MCF 10A (cell line): ENCODE measurements at regions not wholly inside any gene's neighbourhood (a gene's known extent, or its start where the extent isn't known, plus 50 kb on each side); places are given as distances from the start of the nearest gene placed in this dataset.
"Not testable (repeated sequence)": the region's sequence is repeated elsewhere in the genome, so short reads cannot be mapped to it uniquely, and the experiment has no call there.

Experiments
- BruUV-seq: library from RNA; stranded (reverse); fragments of 400-500 nt; replicated peaks from 2 replicates; lab custom pipeline; 2021; lab: Mats Ljungman, UMichigan
- CTCF ChIA-PET: fragments of 300-600 bp; sonication (Branson Sonifier 250); formaldehyde crosslinking; extraction: SDS; loops from one replicate; lab custom pipeline; 2021; ENCODE audit warnings: antibody characterized with exemption, inconsistent platforms; lab: Yijun Ruan, JAX
- POLR2A ChIA-PET: fragments of 300-600, 350-650 bp; sonication (Branson Sonifier 250); formaldehyde crosslinking; extraction: SDS; loops from one replicate; lab custom pipeline; 2020; ENCODE audit warnings: antibody characterized with exemption, inconsistent platforms; lab: Yijun Ruan, JAX
- DNase-seq: peaks from one replicate; pipeline ENCODE4 v3.0.0-alpha.2; 2018; ENCODE audit not compliant: unreplicated experiment
- H3K27ac Mint-ChIP-seq: one replicate; pipeline ENCODE4 v1.8.0; 2022; ENCODE audit warnings: mild to moderate bottlenecking, low read depth, mixed read lengths; ENCODE audit not compliant: unreplicated experiment
- H3K27me3 Mint-ChIP-seq: one replicate; pipeline ENCODE4 v1.8.0; 2022; ENCODE audit warnings: mixed read lengths; ENCODE audit not compliant: insufficient read depth, unreplicated experiment
- H3K36me3 Mint-ChIP-seq: one replicate; pipeline ENCODE4 v1.8.0; 2022; ENCODE audit warnings: mild to moderate bottlenecking, moderate library complexity, mixed read lengths; ENCODE audit not compliant: insufficient read depth, unreplicated experiment
- H3K4me1 Mint-ChIP-seq: one replicate; pipeline ENCODE4 v1.8.0; 2022; ENCODE audit warnings: mixed read lengths; ENCODE audit not compliant: insufficient read depth, unreplicated experiment
- H3K4me3 Mint-ChIP-seq: one replicate; pipeline ENCODE4 v1.8.0; 2022; ENCODE audit warnings: mild to moderate bottlenecking, moderate library complexity, mixed read lengths; ENCODE audit not compliant: unreplicated experiment
- H3K9me3 Mint-ChIP-seq: one replicate; pipeline ENCODE4 v1.8.0; 2022; ENCODE audit warnings: mixed read lengths; ENCODE audit not compliant: unreplicated experiment
- intact Hi-C: fragments of 100-400 bp; cut with micrococcal nuclease; formaldehyde crosslinking; loops from 2 replicates; pipeline ENCODE4 v1.14.1; 2022
- microRNA-seq: library from miRNA; unstranded; fragments of <30 nt; microRNA quantifications from one replicate; pipeline ENCODE4 v1.2.0, GENCODE V29; 2022
- TF ChIP-seq, protein P1 (sequence below): fragments of 200-600 bp; IDR thresholded peaks from one replicate; pipeline ENCODE4 v1.8.0; 2022; ENCODE audit warnings: antibody characterized with exemption, mild to moderate bottlenecking; ENCODE audit not compliant: unreplicated experiment

DNA sequence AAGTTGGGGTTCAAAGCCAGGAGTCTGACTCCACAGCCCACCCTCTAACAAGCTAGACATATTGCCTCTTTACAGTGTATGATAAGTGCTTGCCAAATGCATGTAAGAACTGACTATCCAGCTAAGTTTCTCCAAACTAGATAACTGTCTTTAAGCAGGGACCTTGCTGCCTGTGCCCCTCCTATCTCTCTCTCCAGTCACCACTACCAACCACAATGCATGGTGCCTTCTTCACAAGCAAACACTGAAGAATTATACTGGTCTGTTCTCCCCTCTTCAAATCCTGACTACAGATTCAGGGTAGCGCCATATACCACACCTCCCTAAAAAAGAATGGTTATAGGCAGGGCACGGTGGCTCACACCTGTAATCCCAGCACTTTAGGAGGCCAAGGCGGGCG lies 55.3 kb upstream of the WIPF3 start:
- H3K4me1 Mint-ChIP-seq, H3K27ac Mint-ChIP-seq, DNase-seq, POLR2A ChIA-PET, BruUV-seq, H3K4me3 Mint-ChIP-seq, H3K9me3 Mint-ChIP-seq, H3K36me3 Mint-ChIP-seq, intact Hi-C loops: not testable (repeated sequence)
- peaks cover 32% of the 10 kb centered on the region for H3K27me3 Mint-ChIP-seq
- CTCF ChIA-PET, result interaction anchor here (0.7 to 2.0 kb wide), 4 partner anchors 171 to 313 kb away, joined by 3 to 25 read pairs (median 3); no protein-coding TSS in a partner anchor

DNA sequence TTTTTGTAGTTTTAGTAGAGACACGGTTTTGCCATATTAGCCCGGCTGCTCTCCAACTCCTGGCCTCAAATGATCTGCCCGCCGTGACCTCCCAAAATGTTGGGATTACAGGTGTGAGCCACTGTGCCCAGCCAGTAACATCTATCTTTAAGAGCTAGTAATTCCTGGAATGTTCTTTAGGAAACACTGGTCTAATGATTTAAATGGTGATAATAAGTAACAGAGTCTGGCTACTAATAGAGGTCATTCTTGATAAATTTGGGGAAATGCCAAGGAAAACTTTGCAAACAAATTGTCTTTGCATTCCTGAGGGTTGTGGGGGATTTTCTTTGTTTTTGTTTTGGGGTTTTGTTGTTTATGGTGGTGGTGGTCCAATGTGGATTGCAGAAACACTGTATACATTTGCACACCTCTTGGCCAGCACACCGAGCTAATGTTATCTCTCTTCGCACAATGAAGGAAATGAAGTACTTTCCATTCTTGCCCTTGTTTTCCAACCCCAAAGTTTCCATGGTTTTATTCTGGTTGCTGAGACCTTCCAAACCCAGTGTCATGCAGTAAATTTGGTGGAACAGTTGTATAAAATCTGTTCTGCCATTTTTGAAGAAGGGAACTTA lies 51.3 kb upstream of the WIPF3 start:
- Mint-ChIP-seq H3K4me3 (no peak overlapping the region), H3K36me3 (no peaks in the 10 kb centered on the region), H3K27me3 (peaks cover 20% of the 10 kb centered on the region), H3K9me3 (no peaks in the 10 kb centered on the region), H3K27ac (no peak overlapping the region), H3K4me1 (no peaks in the 10 kb centered on the region)
- ChIA-PET CTCF (interaction anchor here (0.5 to 1.5 kb wide), 4 partner anchors 10 to 166 kb away, joined by 3 to 4 read pairs (median 3); no protein-coding TSS in a partner anchor), POLR2A (no interaction called here)
- TF ChIP-seq, protein P1, sequence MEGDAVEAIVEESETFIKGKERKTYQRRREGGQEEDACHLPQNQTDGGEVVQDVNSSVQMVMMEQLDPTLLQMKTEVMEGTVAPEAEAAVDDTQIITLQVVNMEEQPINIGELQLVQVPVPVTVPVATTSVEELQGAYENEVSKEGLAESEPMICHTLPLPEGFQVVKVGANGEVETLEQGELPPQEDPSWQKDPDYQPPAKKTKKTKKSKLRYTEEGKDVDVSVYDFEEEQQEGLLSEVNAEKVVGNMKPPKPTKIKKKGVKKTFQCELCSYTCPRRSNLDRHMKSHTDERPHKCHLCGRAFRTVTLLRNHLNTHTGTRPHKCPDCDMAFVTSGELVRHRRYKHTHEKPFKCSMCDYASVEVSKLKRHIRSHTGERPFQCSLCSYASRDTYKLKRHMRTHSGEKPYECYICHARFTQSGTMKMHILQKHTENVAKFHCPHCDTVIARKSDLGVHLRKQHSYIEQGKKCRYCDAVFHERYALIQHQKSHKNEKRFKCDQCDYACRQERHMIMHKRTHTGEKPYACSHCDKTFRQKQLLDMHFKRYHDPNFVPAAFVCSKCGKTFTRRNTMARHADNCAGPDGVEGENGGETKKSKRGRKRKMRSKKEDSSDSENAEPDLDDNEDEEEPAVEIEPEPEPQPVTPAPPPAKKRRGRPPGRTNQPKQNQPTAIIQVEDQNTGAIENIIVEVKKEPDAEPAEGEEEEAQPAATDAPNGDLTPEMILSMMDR, result no peak
- no TSS peak for BruUV-seq
- intact Hi-C loops, result no loop called here
- DNase-seq, result no peak

Small RNA genes lying in the stretch of these regions (microRNA-seq; reads per million reads assigned to microRNA genes)
- gene MIR550A3, result 5.3 reads per million, percentile 37 among the genes with 10 or more reads in this experiment
